Type B pancreatic cell (in vitro differentiated cells): ENCODE measurements at regions not wholly inside any gene's neighbourhood (a gene's known extent, or its start where the extent isn't known, plus 50 kb on each side); places are given as distances from the start of the nearest gene placed in this dataset.
"Not testable (repeated sequence)": the region's sequence is repeated elsewhere in the genome, so short reads cannot be mapped to it uniquely, and the experiment has no call there.

Experiments used
- DNase-seq: peaks from one replicate; pipeline ENCODE4 v3.0.0; 2021; ENCODE audit warnings: mixed read lengths; ENCODE audit not compliant: unreplicated experiment; ENCODE audit errors: extremely low spot score
- H3K27ac Mint-ChIP-seq: 2 replicates; pipeline ENCODE4 v1.8.0; 2021; ENCODE audit warnings: mild to moderate bottlenecking, mixed read lengths
- H3K27me3 Mint-ChIP-seq: 2 replicates; pipeline ENCODE4 v1.8.0; 2021; ENCODE audit warnings: mixed read lengths
- H3K36me3 Mint-ChIP-seq: 2 replicates; pipeline ENCODE4 v1.8.0; 2021; ENCODE audit warnings: mixed read lengths
- H3K4me1 Mint-ChIP-seq: one replicate; pipeline ENCODE4 v1.8.0; 2021; ENCODE audit warnings: mixed read lengths; ENCODE audit not compliant: unreplicated experiment
- H3K4me3 Mint-ChIP-seq: 2 replicates; pipeline ENCODE4 v1.8.0; 2021; ENCODE audit warnings: mild to moderate bottlenecking, mixed read lengths
- H3K9me3 Mint-ChIP-seq: 2 replicates; pipeline ENCODE4 v1.8.0; 2021; ENCODE audit warnings: mixed read lengths
- TF ChIP-seq, protein P1 (sequence below): fragments of 200-600 bp; sonication (generic); conservative IDR thresholded peaks from 2 replicates; pipeline ENCODE4 v1.5.0; 2021; ENCODE audit warnings: antibody characterized with exemption, mild to moderate bottlenecking

DNA sequence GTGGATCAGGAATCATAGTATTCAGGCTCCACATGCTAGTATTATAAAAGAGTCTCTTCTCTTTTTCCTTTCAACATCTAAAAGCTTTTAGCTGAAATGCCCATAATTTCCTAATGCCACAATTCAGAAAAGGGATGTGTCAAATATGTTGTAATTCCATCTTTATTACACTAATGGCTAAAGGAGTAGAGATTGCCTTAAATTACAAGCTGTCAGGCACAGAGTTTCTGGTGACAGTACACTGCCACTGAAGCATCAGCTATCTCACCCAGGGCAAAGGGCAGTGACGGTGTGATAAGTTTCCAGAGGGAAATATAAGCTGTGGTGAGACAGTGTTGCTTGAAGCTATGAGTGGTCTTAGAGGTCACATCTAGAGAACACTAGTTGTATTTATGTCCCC lies 581.1 kb downstream of the KCNT2 start:
- Mint-ChIP-seq H3K36me3 (no peaks in the 10 kb centered on the region), H3K27ac (no peak overlapping the region), H3K27me3 (peaks cover 3% of the 10 kb centered on the region), H3K9me3 (no peaks in the 10 kb centered on the region), H3K4me1 (no peaks in the 10 kb centered on the region), H3K4me3 (no peak overlapping the region)
- DNase-seq: no peak
- TF ChIP-seq, protein P1, sequence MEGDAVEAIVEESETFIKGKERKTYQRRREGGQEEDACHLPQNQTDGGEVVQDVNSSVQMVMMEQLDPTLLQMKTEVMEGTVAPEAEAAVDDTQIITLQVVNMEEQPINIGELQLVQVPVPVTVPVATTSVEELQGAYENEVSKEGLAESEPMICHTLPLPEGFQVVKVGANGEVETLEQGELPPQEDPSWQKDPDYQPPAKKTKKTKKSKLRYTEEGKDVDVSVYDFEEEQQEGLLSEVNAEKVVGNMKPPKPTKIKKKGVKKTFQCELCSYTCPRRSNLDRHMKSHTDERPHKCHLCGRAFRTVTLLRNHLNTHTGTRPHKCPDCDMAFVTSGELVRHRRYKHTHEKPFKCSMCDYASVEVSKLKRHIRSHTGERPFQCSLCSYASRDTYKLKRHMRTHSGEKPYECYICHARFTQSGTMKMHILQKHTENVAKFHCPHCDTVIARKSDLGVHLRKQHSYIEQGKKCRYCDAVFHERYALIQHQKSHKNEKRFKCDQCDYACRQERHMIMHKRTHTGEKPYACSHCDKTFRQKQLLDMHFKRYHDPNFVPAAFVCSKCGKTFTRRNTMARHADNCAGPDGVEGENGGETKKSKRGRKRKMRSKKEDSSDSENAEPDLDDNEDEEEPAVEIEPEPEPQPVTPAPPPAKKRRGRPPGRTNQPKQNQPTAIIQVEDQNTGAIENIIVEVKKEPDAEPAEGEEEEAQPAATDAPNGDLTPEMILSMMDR: no peak

DNA sequence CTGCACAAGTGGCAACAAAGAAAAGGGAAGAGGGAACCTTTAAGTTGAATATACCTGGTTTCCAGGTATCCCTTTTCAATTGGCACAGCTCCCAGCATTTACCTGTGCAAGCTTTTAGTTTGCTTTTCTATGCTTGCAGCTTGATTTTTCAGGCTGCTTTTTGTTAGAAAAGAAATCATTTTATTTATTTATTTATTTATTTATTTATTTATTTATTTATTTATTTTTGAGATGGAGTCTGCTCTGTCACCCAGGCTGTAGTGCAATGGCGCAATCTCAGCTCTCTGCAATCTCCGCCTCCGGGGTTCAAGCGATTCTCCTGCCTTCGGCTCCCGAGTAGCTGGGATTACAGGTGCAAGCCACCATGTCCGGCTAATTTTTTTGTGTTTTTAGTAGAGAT lies 587.1 kb downstream of the KCNT2 start:
- H3K36me3 Mint-ChIP-seq, H3K27me3 Mint-ChIP-seq, H3K9me3 Mint-ChIP-seq, H3K27ac Mint-ChIP-seq, H3K4me3 Mint-ChIP-seq, H3K4me1 Mint-ChIP-seq, DNase-seq: not testable (repeated sequence)

DNA sequence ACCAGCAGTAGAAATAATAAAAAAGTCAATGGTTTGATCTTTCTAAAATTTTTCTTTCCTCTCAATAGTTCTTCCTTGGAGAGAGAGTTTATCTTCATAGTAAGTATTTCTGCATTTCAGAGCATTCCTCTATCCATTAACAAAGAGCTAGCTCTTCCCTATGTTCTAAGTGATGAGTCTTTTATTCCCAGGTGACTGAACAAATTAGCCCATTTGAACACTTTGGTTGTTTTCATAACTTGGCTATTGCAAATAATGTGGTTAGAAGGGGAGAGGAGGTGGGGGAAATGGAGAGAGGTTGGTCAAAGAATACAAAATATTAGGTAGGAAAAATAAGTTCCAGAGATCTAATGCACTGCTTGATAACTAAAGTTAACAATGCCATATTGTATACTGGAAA lies 598.9 kb downstream of the KCNT2 start:
- Mint-ChIP-seq H3K4me1 (no peaks in the 10 kb centered on the region), H3K27ac (no peak overlapping the region), H3K27me3 (no peaks in the 10 kb centered on the region), H3K36me3 (no peaks in the 10 kb centered on the region), H3K9me3 (no peaks in the 10 kb centered on the region), H3K4me3 (no peak overlapping the region)
- no peak for DNase-seq
- TF ChIP-seq, protein P1: no peak

DNA sequence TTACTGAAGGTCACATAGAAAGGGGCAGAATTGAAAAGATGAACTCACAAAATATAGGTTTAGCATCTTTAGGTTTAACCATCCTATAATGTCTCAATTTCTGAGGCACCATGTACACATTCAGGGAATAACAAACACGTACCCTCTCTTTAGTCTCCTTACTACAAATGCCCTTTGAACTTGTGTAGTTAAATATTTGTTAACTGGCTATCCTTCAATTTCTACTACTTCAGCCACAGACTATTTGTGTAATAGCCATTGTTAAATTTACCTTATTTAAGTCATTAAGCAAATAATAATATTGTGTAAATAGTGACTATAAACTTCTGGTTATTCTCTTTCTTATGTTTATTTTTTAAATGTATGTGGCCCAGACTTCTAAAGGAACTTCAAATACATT lies 600.5 kb downstream of the KCNT2 start:
- Mint-ChIP-seq H3K4me1 (peaks cover 3% of the 10 kb centered on the region), H3K4me3 (no peak overlapping the region), H3K27me3 (no peaks in the 10 kb centered on the region), H3K27ac (no peak overlapping the region), H3K36me3 (no peaks in the 10 kb centered on the region), H3K9me3 (peaks cover 3% of the 10 kb centered on the region)
- TF ChIP-seq, protein P1: no peak
- DNase-seq: no peak

DNA sequence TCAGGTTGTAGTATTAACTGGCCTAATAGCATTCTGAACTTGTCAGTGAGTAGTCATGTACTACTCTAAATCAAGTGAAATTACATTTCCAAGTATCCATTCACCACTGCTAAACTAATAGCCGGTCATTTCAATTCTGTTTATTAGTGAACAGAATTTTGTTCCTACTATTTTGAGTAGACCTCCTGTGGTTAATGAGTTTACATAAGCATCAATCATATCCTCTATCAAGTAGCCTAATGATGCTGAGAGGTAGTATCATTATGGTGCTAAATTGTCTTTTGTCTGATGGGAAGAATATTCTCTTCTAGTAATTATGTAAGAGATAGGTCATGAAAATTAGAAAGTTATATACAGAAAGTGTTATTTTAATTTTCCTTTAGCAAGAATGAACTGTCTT lies 602.8 kb downstream of the KCNT2 start:
- Mint-ChIP-seq H3K27ac (no peak overlapping the region), H3K27me3 (no peaks in the 10 kb centered on the region), H3K4me3 (no peak overlapping the region), H3K4me1 (peaks cover 4% of the 10 kb centered on the region), H3K36me3 (no peaks in the 10 kb centered on the region), H3K9me3 (peaks cover 7% of the 10 kb centered on the region)
- TF ChIP-seq, protein P1: no peak
- no peak for DNase-seq

DNA sequence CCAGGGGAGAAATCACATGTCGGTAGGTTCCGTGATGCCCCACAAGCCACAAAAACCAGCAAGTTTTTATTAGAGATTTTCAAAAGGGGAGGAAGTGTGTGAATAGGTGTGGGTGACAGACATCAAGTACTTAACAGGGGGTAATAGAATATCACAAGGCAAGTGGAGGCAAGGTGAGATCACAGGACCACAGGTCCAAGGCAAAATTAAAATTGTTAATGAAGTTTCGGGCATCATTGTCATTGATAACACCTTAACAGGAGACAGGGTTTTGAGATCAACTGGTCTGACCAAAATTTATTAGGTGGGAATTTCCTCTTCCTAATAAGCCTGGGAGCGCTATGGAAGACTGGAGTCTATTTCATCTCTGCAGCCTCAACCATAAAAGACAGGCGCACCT lies 603.9 kb downstream of the KCNT2 start:
- peaks cover 13% of the 10 kb centered on the region for H3K9me3 Mint-ChIP-seq
- H3K27me3 Mint-ChIP-seq, H3K27ac Mint-ChIP-seq, H3K4me1 Mint-ChIP-seq, H3K36me3 Mint-ChIP-seq, DNase-seq, H3K4me3 Mint-ChIP-seq: not testable (repeated sequence)

DNA sequence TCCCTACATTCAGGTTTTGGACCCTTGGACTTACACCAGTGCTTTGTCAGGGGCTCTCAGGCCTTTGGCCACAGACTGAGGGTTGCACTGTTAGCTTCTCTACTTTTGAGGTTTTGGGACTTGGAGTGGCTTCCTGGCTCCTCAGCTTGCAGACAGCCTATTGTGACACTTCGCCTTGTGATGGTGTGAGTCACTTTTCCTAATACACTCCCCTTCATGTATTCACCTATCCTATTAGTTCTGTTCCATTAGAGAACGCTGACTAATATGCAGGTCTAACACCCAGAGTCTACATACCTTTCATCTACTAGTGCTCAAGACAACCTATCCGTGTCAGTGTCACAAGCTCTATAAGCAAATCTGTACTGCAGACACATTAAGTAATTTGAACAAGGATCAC lies 605.3 kb downstream of the KCNT2 start:
- H3K27ac Mint-ChIP-seq: peak overlapping the region; percentile 77
- no peaks in the 10 kb centered on the region for H3K27me3 Mint-ChIP-seq
- peaks cover 4% of the 10 kb centered on the region for H3K4me1 Mint-ChIP-seq
- TF ChIP-seq, protein P1: no peak
- H3K9me3 Mint-ChIP-seq: peaks cover 13% of the 10 kb centered on the region
- H3K4me3 Mint-ChIP-seq: peak overlapping the region; percentile 59
- no peaks in the 10 kb centered on the region for H3K36me3 Mint-ChIP-seq
- DNase-seq: no peak

DNA sequence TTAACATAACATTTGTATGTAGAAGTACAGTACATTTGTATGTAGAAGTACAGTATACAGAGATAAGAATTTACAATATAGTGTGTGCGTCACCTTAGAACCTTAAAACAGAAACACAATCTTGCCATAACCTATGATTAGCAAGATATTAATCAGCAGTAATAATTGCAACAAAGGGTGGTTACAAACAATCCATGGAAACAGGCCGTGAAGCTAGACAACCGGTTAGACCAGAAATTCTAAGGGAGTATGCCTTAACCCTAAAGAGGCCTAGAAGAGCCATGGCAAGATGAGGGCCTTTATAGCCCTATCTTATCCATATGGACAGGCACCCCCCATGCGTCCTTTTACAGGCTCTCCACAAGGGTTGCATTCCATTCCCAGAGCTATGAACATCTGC lies 605.9 kb downstream of the KCNT2 start:
- DNase-seq, H3K36me3 Mint-ChIP-seq, H3K4me1 Mint-ChIP-seq, H3K27me3 Mint-ChIP-seq, H3K4me3 Mint-ChIP-seq: not testable (repeated sequence)
- Mint-ChIP-seq H3K27ac (peak overlapping the region; percentile 24), H3K9me3 (peaks cover 13% of the 10 kb centered on the region)
